Effector memory CD4-positive, alpha-beta T cell (primary cell): ENCODE measurements at regions not wholly inside any gene's neighbourhood (a gene's known extent, or its start where the extent isn't known, plus 50 kb on each side); places are given as distances from the start of the nearest gene placed in this dataset.

Experiments
- DNase-seq, 3 donors: peaks; one replicate each; pipeline ENCODE4 v3.0.0-alpha.2; 2020
- H3K27ac ChIP-seq: 2 replicates; pipeline ENCODE4 v1.7.0; 2013; ENCODE audit warnings: mild to moderate bottlenecking, low read length, moderate library complexity; ENCODE audit not compliant: insufficient read depth, poor library complexity, severe bottlenecking
- H3K27me3 ChIP-seq: replicated peaks from 2 replicates; pipeline ENCODE4 v1.7.0; 2013; ENCODE audit warnings: mild to moderate bottlenecking, low read length; ENCODE audit not compliant: insufficient read depth, control insufficient read depth, poor library complexity, severe bottlenecking
- H3K36me3 ChIP-seq: 2 replicates; pipeline ENCODE4 v1.7.0; 2013; ENCODE audit warnings: mild to moderate bottlenecking, low read length, moderate library complexity; ENCODE audit not compliant: control insufficient read depth, insufficient read depth
- H3K4me1 ChIP-seq: 2 replicates; pipeline ENCODE4 v1.7.0; 2013; ENCODE audit warnings: low read length, mild to moderate bottlenecking; ENCODE audit not compliant: control insufficient read depth, insufficient read depth, poor library complexity, severe bottlenecking
- H3K4me3 ChIP-seq: 2 replicates; pipeline ENCODE4 v1.7.0; 2013; ENCODE audit warnings: low read length, low read depth, mild to moderate bottlenecking; ENCODE audit not compliant: insufficient read depth, poor library complexity, severe bottlenecking
- H3K9me3 ChIP-seq: 2 replicates; pipeline ENCODE4 v1.7.0; 2013; ENCODE audit warnings: mild to moderate bottlenecking, low read length, moderate library complexity; ENCODE audit not compliant: control insufficient read depth

GRCh38 chr4:23614284-23614892 is 275.5 kb downstream of the PPARGC1A start:
- Histone ChIP-seq H3K4me1 (no peaks in the 10 kb centered on the region), H3K36me3 (no peaks in the 10 kb centered on the region), H3K27me3 (no peaks in the 10 kb centered on the region), H3K4me3 (no peak overlapping the region), H3K9me3 (no peaks in the 10 kb centered on the region), H3K27ac (no peak overlapping the region)
- DNase-seq, result no peak

- no peaks in the 10 kb centered on the region for H3K36me3 ChIP-seq
- no peaks in the 10 kb centered on the region for H3K27me3 ChIP-seq
Measured at GRCh38 chr4:23613782-23614181, 276.1 kb downstream of the PPARGC1A start.

GRCh38 chr4:23602720-23603119 is 287.1 kb downstream of the PPARGC1A start:
- Histone ChIP-seq H3K9me3 (no peaks in the 10 kb centered on the region), H3K27ac (no peak overlapping the region), H3K36me3 (no peaks in the 10 kb centered on the region), H3K4me1 (no peaks in the 10 kb centered on the region), H3K27me3 (no peaks in the 10 kb centered on the region), H3K4me3 (no peak overlapping the region)
- no peak for DNase-seq

More at GRCh38 chr4:23613782-23614181, 276.1 kb downstream of the PPARGC1A start:
- H3K27ac ChIP-seq, result no peak overlapping the region
- no peak for DNase-seq
- H3K4me3 ChIP-seq, result no peak overlapping the region
- no peaks in the 10 kb centered on the region for H3K4me1 ChIP-seq
- no peaks in the 10 kb centered on the region for H3K9me3 ChIP-seq

GRCh38 chr4:23594125-23594524 is 295.7 kb downstream of the PPARGC1A start:
- no peaks in the 10 kb centered on the region for H3K36me3 ChIP-seq
- H3K9me3 ChIP-seq, result no peaks in the 10 kb centered on the region
- no peaks in the 10 kb centered on the region for H3K27me3 ChIP-seq
- no peaks in the 10 kb centered on the region for H3K4me1 ChIP-seq
- no peak for DNase-seq
- no peak overlapping the region for H3K27ac ChIP-seq
- H3K4me3 ChIP-seq, result no peak overlapping the region

- no peak for DNase-seq
- Histone ChIP-seq H3K4me1 (no peaks in the 10 kb centered on the region), H3K27me3 (no peaks in the 10 kb centered on the region), H3K27ac (no peak overlapping the region), H3K9me3 (no peaks in the 10 kb centered on the region), H3K4me3 (no peak overlapping the region), H3K36me3 (no peaks in the 10 kb centered on the region)
Measured at GRCh38 chr4:23590431-23590830, 299.4 kb downstream of the PPARGC1A start.

- no peaks in the 10 kb centered on the region for H3K27me3 ChIP-seq
- H3K4me3 ChIP-seq, result no peak overlapping the region
- H3K36me3 ChIP-seq, result no peaks in the 10 kb centered on the region
- no peaks in the 10 kb centered on the region for H3K9me3 ChIP-seq
- DNase-seq, result no peak
- no peak overlapping the region for H3K27ac ChIP-seq
- no peaks in the 10 kb centered on the region for H3K4me1 ChIP-seq
Measured at GRCh38 chr4:23584024-23584423, 305.8 kb downstream of the PPARGC1A start.

- Histone ChIP-seq H3K27me3 (no peaks in the 10 kb centered on the region), H3K4me1 (no peaks in the 10 kb centered on the region), H3K4me3 (no peak overlapping the region), H3K27ac (no peak overlapping the region), H3K9me3 (no peaks in the 10 kb centered on the region), H3K36me3 (no peaks in the 10 kb centered on the region)
- no peak for DNase-seq
Measured at GRCh38 chr4:23582671-23583070, 307.2 kb downstream of the PPARGC1A start.

- Histone ChIP-seq H3K9me3 (no peaks in the 10 kb centered on the region), H3K36me3 (no peaks in the 10 kb centered on the region), H3K4me3 (no peak overlapping the region)
Measured at GRCh38 chr4:23579166-23579565, 310.7 kb downstream of the PPARGC1A start.

GRCh38 chr4:23577398-23577797 is 312.4 kb downstream of the PPARGC1A start:
- no peak overlapping the region for H3K4me3 ChIP-seq
- H3K9me3 ChIP-seq, result no peaks in the 10 kb centered on the region
- no peaks in the 10 kb centered on the region for H3K27me3 ChIP-seq
- H3K36me3 ChIP-seq, result no peaks in the 10 kb centered on the region
- H3K4me1 ChIP-seq, result no peaks in the 10 kb centered on the region
- no peak overlapping the region for H3K27ac ChIP-seq
- DNase-seq, result no peak

More at GRCh38 chr4:23579166-23579565, 310.7 kb downstream of the PPARGC1A start:
- no peak overlapping the region for H3K27ac ChIP-seq
- DNase-seq, result no peak
- H3K4me1 ChIP-seq, result no peaks in the 10 kb centered on the region
- H3K27me3 ChIP-seq, result no peaks in the 10 kb centered on the region

- Histone ChIP-seq H3K27me3 (no peaks in the 10 kb centered on the region), H3K36me3 (no peaks in the 10 kb centered on the region), H3K4me3 (no peak overlapping the region), H3K4me1 (no peaks in the 10 kb centered on the region), H3K9me3 (no peaks in the 10 kb centered on the region), H3K27ac (no peak overlapping the region)
- DNase-seq, result no peak
Measured at GRCh38 chr4:23572382-23572781, 317.5 kb downstream of the PPARGC1A start.
